HG03064 (cell line): ENCODE measurements at regions not wholly inside any gene's neighbourhood (a gene's known extent, or its start where the extent isn't known, plus 50 kb on each side); places are given as distances from the start of the nearest gene placed in this dataset.

Source experiments
- ATAC-seq: cut with Tn5 transposase; IDR thresholded peaks from one replicate; pipeline ENCODE4 v1.9.1; 2021; ENCODE audit warnings: low read depth; ENCODE audit not compliant: unreplicated experiment

DNA sequence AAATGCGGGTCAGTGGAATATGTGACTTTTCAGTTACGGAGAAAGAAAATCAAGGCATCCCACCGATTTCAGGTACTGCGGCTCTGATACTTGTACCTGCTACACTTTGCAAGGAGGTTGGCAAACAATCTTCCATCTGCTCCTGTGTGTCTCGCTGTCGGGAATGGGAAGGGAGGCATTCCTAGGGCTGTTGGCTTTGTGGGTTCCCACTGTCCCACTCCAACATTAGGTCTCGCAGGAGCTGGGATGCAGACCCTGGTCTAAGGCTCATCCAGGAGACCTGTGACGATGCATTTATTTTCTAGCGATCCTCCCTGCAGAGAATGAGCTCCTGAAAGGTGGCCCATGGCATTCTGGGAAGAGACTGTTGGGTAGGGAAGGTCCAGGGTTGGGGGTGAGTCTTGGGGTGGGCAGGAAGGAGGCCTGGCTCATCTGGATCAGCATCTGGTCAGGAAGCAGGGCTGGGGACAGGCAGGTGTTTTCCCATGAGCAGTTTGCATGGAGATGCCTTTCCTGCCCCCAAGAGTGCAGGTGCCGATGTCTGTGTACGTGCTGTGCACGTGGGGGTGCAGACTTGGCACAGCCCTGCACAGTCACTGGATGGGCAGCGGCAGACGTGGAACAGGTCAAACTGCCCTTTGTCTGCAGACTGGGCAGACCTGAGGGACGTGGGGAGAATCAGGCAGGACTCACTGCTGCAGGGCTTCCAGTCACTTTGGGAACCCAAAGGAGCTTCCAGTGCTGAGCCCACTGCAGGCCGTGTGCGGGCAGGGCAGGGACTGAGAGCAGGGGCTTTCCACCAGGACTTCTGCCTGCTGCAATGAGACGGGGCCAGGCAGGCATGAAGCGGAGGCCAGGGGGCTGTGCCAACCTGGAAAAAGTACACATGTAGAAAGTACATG lies 152.4 kb downstream of the TEX29 start:
- no peak for ATAC-seq

DNA sequence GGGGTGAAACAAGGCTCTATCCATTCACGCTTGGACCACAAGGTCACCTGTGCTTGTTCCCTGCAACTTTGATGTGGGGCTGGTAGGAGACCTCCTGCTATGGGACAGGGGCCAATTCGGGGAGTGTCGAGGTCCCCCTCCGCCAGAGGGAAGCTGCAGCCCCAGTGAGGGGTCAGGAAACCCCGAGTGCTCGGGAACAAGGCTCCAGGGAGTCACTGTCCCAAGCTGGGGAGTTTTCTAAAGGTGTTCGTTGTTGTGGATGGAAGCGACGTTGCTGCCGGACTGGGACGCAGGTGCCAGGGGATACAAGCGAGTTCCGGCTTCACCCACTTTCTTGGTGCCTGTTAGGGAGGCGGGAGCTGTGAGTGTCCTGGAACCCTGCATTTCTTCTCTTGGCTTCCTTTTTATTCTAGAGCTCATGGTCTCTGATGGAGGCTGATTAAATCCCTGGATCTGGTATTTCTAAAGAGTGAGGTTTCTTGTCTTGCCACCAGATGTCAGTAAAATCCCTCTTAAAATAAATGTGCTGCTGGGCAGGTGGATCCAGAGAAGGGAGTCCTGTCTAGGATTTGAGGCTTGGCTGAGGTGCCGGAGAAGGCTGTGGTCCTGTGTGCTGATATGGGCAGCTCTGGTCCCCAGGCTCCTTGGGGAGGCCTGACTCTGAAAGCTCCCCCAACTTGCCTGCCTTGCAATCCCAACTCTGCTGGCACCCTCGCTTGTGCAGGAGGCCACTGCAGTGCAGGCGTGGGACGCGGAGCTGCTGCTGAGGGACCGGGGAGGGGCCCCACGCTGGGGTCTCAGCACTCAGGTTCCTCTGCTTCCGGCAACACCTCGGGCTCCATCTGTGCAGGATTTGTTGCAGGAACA lies 153.9 kb downstream of the TEX29 start:
- ATAC-seq, result no peak

DNA sequence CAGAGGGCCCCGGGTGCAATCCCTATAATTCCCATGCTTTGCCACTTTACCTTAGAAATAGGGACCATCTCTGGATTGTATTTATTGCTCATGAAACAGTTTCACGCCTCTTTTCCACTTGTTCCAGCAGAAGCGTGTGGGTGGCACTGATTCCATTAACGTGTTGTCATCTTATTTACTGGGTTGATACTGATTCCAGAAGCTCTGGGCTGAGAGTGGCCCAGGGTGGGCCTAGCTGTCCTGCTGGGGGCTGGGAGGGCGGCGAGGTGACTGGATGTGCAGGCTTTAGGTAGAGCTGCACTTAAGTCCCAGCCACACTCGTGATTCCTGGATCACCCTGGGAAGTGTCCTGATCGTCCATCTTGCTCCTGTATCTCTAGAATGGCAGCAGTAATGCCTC lies 155.0 kb downstream of the TEX29 start:
- no peak for ATAC-seq

DNA sequence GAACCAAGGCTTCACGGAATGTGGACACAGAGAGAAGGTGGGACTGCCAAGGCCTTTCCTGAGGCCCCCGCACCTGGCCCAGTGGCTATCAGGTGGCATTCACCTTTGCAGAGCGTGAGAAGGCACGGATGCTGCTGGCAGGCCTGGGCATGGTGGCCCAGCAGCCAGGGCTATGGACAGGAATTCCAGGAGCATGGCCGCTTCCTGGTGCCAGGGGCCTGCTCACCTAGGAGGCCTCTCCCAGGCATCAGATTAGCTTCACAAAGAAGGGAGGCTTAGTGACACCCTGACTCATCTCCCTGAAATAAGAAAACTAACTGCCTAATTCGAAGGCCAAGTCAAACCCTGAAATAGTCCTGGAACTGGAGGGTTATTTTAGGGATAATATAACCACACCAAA lies 155.8 kb downstream of the TEX29 start:
- no peak for ATAC-seq

DNA sequence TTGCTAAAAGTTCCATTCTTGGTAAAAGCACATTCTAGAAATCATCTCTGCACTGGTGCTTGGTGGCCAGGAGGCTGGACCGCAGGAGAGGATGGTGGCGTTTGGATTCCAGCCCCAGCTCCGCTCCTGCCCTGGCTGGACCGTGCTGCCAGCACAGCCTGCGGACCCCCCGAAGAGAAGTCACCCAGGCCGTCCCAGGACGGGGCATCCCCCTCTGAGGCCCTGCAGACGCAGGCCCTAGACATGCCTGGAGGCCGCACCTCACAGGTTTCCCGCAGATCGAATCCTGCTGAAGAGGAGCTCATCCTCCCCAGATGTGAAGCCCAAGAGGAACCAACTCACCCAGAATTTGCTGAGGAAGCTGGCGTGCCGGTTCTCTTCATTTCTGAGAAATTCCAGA lies 159.0 kb downstream of the TEX29 start:
- no peak for ATAC-seq

DNA sequence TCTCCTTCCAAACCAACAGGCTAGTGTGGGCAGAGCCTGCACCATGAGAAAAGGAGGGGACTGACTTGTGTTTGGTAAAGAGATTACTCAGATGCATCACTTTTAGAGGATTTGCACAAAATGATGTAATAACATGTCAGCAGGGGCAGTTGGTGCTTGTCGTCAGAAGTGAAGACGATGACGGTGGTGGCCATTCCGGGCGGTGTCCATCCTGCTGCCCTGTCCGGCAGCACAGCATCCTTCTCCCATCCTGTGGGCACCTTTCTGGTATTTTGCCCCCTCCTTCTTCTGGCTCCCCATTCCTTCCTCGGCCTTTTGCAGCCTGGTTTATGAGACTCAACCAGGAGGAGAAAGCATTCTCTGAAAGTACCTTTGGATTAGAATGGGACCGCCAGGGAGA lies 160.1 kb downstream of the TEX29 start:
- no peak for ATAC-seq

DNA sequence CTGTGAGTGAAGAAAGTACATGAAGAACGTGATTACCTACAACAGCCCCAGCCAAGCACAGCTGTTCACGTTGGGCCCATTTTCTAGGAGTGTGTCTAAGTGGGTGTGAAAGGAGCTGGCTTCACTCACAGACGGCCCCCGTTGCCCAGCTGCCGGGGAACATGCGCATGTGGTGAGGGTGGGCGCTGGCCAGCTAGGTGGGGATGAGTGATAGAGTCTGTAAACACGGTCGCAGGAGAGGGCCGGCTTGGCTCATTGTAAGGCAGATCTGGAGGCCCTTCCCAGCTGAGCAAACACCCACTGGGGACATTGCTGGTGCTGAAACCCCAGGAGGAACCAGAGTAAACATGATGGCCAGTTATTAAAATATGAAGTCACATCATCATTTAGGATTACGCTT lies 160.5 kb downstream of the TEX29 start:
- no peak for ATAC-seq

DNA sequence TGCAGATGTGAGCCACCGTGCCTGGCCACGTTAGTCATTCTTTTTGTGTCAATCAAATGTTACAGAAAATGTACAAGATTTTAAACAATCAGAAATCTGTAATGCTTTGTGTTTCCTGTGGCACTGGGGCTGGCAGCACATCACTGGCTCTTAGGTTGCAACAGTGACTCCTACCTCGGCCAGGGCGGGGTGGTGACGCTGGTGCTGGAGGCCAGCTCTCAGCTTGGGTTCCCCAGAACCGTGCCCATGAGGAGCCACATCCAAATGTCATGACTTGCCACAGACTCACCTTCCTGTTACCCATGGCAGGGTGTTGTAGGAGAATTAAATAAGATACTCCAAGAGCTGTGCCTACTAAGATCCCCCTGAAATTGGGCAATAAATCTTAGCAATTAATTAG lies 161.7 kb downstream of the TEX29 start:
- no peak for ATAC-seq

DNA sequence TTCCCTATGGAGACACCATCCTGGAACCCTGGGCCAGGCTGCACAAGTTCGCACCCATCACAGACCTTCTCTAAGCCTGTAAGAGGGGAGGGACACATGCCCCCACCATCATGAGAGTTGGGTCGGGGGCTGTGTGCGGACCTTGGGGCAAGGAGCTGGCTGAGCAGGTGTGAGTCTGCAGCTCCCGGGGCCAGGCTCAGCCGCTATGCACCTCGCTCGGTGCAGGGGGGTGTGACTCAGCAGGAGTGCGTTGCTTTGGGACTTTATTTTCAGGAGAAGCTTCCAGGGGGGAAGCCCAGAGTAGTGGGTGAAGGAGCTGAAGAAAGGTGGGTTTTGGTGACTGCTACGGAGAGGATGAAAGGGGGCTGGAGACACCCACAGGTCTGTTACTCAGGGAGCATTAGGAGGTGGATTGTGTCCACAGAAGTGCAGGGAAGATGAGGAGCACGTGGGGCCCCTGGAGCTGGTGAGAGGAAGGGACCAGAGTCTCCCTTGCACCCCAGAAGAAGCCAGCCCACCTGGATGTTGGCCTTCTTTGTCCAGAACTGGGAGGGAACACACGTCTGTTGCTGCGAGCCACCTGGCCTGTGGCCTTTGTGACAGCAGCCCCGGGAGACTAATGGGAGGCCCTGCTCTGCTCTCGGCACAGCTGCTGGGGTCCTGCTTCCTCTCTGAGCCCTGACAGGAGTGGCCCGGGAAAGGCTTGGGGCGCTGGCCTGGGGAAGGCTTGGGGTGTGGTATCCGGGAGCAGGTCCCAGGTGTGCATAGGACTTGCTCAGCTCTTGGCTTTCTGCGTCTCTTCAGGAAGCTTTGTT lies 162.6 kb downstream of the TEX29 start:
- ATAC-seq, result no peak

DNA sequence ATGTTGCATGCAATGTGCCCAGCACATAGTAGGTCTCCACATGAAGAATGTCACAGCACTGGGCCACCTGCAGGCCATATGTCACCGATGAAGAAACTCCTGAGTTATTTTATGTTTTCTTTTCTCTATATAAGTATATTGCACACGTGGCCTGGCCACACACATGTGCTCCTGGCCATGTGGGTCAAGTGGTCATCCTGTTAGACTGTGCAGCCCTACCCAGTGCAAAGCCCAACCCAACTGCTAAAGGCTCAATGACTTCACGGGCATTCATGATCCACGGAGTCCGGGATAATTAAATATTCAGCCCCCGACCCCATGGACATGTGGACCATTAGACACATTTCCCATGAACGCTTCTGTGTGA lies 163.2 kb downstream of the TEX29 start:
- ATAC-seq, result no peak

DNA sequence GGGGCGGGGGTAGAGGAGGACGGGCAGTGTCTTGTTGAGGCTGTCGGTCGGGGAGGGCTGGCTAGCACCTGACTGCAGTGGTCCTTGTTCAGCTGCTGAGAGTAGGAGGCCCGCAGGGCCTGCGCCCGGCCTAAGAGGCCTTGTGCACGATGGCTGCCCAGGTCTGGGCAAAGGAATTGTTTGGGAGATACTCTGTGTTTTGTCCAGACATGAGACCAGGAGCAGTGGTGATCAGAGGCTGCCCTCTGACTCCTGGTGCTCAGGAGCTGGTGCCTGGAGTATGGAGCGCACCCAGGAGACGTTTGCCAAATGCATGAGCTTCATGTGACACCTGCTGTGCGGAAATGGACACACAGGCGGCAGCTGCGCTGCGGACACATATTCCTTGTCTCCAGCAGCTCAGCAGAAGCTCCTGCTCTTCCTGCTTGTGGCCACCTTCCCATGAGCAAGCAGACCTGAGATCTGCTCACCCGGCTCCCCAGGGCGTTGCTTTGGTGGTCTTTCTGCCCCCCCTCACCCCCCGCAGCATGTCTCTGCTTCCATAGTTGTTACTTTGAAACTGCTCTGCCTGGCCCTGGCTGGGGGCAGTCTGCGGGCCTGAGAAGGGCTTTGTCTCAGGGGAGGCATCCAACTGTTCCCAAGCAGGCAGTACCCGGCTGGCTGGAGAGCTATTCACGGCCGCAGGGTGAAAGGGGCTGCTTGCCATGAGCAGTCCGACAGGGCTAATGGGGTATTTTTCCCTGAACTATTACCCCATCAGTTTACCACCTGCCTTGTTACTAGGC lies 163.9 kb downstream of the TEX29 start:
- no peak for ATAC-seq

DNA sequence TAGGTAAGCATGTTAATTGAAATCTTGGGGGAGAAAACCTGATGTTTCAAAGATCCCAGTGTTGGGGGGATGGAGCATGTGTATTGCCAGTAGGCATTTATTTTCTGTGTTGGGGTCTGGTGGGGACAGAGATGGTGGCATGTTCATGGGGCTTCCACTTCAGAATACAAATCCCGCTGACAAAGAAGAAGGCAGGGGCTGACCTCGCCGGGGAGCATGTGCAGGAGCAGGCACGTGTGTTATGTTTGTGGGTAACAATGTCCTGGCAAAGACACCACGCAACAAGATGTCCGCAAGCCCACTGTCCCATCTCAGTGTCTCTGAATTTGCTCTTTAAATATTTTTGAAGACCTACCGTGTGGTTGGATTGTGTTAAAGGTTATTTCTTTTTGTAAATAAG lies 164.5 kb downstream of the TEX29 start:
- ATAC-seq, result no peak

DNA sequence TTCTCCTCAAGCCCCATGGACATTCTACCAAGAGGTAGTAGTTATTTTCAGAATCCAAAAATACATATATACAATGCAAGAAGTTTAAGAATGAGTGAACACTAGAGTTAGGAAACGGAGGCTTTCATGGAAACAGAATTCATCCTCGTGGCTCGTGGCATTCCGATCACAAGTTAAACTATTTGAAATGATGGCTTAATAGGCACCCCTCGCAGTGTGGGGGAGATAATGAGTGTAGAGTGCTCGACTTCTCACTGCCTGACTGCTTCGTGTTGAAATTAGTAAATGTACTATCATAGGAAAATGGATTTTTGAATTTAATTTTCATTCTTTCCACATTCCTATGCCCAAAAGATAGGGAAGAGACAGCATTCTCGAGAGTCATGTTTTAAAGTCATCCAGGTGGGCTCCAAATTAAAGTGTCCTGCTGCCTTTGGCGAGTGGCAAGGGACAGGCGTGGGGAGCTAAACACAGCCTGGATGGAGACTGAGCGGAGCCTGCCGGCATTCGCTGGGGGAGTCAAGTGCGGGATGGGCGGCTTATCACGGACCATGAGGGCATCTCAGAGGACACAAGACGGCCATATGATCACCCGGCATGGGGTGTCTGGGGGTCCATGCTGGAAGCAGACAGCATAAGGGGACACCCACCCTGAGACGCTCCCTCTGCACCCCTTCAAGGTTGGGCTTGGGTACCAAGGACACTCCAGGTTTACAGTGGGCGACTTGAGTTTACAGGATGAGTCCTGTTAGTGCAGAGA lies 165.2 kb downstream of the TEX29 start:
- ATAC-seq, result no peak

DNA sequence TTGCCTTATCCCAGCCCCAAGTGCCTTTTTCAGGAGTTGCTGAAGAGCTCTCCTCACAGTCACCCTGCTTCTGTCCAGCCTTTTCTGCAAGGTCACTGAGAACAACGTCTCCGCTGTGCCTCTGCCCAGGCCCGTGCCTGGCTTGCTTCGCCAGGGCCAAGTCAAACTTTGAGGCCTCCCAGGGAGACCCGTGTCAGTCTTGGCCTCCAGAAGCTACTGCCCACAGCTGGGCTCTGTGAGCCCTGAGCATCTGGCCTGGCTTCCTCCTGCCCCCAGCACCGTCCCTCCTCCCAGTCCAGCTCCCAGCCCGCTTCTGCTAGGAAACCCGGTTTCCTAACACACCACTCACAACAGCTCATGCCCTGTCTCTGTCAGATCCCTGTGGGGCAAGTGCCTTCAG lies 165.9 kb downstream of the TEX29 start:
- no peak for ATAC-seq

DNA sequence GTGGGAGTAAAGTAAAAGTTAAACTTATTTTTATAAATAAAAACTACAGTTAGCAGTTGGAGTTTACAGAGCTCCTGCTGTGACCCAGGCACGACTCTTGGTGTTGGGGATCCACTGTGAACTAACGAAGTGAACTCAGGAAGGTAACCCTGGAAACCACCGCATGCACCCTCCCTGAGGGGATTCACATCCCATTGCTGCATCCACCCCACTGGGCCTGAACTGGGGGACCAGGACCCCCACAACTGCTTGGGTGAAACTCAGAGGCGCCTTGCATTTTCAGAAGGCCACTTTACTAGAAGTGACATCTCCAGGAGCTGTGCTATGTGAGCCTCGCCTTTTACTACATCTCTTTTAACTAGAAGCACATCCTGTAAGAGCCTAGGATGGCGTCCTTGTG lies 166.4 kb downstream of the TEX29 start:
- no peak for ATAC-seq

DNA sequence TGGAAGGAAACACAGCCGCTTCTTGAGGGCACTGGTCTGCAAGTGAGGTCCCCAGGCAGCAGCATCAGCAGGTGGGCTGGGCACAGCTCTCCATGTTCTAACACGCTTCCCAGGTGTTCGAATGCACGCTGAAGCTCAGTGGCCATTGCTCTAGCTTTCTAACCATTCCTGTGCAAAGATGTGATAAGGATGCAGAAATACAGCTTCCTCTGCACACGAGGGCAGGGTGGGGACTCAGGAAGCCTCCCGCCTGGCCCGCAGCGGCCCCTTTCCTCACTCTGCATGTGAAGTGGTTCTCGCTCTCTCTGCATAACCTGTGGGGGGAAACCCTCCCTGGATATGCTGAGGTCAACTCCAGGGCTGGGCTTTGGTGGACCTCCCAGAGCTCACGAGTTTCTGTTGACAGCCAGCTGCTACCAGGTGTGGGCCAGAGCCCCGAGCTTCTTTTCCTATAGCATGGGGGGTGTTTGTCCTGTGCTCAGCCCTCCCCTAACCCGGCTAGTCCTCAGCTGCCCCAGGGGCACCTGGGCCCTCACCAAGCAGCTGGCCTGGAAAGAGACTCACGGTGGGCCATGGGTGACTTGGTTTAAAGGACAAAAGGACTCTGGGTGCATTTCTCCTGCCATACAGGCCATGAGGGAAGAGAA lies 168.2 kb downstream of the TEX29 start:
- ATAC-seq, result no peak

DNA sequence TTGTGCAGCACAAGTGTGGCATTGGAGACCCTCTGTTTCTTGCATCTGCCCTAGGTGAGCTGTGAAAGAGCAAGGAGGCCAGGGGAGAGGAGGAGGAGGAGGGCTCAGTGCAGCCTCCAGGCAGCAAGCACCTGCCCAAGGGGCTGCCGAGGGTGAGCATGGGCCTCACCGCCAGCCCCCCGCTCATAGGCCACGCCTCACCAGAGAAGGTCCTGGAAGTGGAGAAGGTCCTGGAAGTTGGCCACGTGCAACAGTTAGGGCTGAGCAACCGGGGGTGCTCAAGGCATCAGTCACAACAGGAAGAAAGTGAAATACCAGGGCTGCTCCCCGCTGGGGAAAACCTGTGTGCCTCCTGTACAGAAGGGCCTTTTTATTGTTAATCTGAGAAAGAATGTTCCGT lies 168.9 kb downstream of the TEX29 start:
- ATAC-seq, result no peak

DNA sequence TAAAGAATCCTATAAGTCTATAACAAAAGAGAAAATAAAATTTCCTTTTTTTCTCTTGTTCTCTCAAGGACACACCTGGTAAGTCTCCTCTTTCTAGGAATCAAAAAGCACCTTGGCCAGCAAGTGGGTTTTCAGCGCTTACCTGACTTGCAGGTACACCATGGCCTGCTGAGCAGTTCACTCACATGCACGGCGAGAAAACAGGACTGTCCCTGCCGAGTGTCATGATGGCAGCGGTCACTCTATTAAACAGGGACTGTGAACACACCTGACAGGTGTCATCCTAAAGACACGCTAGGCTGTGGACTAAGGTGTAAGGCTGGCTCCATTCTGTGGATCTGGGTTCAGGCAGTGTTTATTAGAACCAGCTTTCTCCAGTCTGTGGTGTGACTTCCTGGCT lies 170.2 kb downstream of the TEX29 start:
- ATAC-seq, result no peak

DNA sequence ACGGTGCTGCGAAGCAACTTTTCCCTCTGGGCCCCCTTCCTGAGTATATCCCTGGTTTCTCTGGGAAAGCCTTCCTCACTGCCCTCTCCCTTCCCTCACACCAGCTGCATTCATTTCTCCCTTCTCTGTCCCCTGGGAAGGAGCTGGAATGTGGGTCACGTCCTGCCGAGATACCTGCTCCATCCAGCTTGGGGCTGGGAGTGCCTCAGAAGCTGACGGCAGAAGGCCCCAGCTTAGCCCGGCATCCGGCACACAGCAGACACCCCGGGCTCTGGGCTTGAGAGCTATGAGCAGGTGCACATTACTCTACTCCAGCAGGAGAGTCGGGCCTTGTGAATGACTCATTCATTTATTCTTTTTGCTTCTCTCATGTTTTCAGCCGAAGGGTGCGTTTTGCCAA lies 170.6 kb downstream of the TEX29 start:
- no peak for ATAC-seq
